HEK293T (cell line): ENCODE measurements at regions not wholly inside any gene's neighbourhood (a gene's known extent, or its start where the extent isn't known, plus 50 kb on each side); places are given as distances from the start of the nearest gene placed in this dataset.

Experiments
- CTBP1 ChIP-seq: fragments of 450-650 bp; IDR thresholded peaks from 2 replicates; pipeline ENCODE4 v1.6.1; 2016; ENCODE audit warnings: borderline replicate concordance
- ELF4 ChIP-seq: fragments of 450-650 bp; IDR thresholded peaks from 2 replicates; pipeline ENCODE4 v1.6.1; 2017; ENCODE audit warnings: antibody characterized with exemption
- FOXA1 ChIP-seq: fragments of 450-650 bp; IDR thresholded peaks from 2 replicates; pipeline ENCODE4 v1.6.1; 2016; ENCODE audit warnings: mild to moderate bottlenecking
- FOXK2 ChIP-seq: fragments of 450-650 bp; IDR thresholded peaks from 2 replicates; pipeline ENCODE4 v1.6.1; 2016; ENCODE audit warnings: mild to moderate bottlenecking
- FOXM1 ChIP-seq: fragments of 450-650 bp; IDR thresholded peaks from 2 replicates; pipeline ENCODE4 v1.6.1; 2017; ENCODE audit warnings: mild to moderate bottlenecking, borderline replicate concordance
- HDGF ChIP-seq: fragments of 450-650 bp; IDR thresholded peaks from 2 replicates; pipeline ENCODE4 v1.6.1; 2017; ENCODE audit warnings: antibody characterized with exemption, borderline replicate concordance
- SP1 ChIP-seq: fragments of 450-650 bp; IDR thresholded peaks from 2 replicates; pipeline ENCODE4 v1.6.1; 2017
- SUZ12 ChIP-seq: fragments of 450-650 bp; IDR thresholded peaks from 2 replicates; pipeline ENCODE4 v1.6.1; 2016; ENCODE audit warnings: mild to moderate bottlenecking
- TARDBP ChIP-seq: fragments of 450-650 bp; IDR thresholded peaks from 2 replicates; pipeline ENCODE4 v1.6.1; 2016
- ZNF384 ChIP-seq: fragments of 450-650 bp; IDR thresholded peaks from 2 replicates; pipeline ENCODE4 v1.6.1; 2016

DNA sequence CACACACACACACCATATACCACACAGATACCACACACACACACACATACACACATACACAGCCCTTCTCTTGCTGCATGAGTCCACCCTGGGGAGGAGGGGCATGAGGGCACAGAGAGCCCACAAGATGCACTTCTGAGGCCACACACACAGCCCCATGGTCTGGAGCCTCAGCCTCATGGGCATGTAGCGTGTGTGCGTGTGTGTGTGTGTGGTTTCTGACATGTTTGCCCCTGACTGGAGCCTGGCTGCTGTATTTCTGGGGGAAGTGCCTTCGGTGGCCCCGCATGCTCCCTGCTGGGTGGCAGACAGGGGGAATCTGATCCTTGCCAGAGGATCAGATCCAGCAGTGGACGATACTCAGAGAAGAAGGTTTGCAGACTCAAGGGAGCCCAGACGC lies 97.0 kb upstream of the PRR5 start:
- TF ChIP-seq FOXK2 (no peak), CTBP1 (no peak), FOXA1 (no peak), ZNF384 (no peak), FOXM1 (no peak), SUZ12 (no peak), HDGF (no peak), SP1 (no peak), ELF4 (no peak), TARDBP (no peak)
